ENCODE measurements at regions not wholly inside any gene's neighbourhood (a gene's known extent, or its start where the extent isn't known, plus 50 kb on each side); places are given as distances from the start of the nearest gene placed in this dataset.
A peak's percentile ranks its signal among the peaks of the same experiment; 100 is the strongest.

DNA sequence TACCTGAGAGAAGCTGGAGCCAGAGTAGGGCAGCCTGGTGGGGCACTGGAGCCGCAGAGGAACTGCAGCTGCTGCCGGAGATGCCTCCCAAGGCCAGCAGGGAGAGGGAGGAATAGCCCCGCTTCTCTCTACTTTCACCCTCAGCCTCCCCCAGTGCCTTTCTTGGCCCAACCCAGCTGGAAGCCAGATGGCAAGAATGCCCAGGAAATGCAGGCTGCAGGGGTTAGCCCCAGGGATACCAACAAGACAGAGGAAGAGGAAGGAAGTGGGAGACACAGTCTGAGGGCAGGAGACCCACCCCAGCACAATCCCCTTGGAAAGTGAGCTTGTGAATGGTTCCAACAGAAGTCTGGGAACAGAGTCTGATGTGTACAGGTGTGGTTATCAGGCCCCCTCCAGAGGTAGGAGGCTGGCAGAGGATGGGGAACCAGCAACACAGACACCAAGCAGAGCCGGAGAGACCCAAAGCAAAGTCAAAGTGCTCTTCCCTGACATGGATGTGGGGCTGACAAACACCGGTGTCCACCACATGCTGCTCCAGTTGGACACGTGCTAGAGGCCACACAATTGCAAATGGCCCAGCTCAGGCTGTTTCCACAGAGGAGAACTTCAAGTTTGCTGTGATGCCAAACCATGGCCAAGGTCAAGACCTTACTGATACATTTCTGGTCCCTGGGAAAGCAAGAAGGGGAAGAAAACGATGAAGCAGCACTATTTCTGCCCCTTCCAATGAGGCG, 418.8 kb upstream of the PROK2 start:
- Histone ChIP-seq H3K4me3 (ENCODE audit: insufficient read depth, low read depth, low read length) (no peak overlapping the region), H3K36me3 (replicated peaks; ENCODE audit: control insufficient read depth, insufficient read depth, low read length) (no peaks in the 10 kb centered on the region), H3K27me3 (ENCODE audit: control insufficient read depth, insufficient read depth, low read length) (no peaks in the 10 kb centered on the region)
- no peak for DNase-seq

DNA sequence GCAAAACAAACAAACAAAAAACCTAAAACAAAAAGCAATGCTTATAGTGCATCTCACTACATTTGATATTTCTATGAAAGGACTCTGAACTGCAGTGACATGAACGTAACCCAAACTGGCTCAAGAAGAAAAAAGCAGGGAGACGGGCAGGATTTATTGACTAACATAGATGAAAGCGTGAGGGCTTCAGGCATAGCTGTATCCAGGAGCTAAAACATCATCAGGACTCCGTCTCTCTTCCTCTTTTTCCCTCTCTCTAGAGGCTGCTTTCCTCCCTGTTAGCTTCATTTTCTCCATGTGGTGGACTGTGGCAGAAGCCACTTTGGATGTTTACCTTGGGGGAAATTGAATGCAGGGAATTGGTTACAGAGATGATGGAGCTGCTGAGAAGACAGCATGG, 418.2 kb upstream of the PROK2 start:
- Histone ChIP-seq H3K36me3 (replicated peaks; ENCODE audit: control insufficient read depth, insufficient read depth, low read length) (no peaks in the 10 kb centered on the region), H3K4me3 (ENCODE audit: insufficient read depth, low read depth, low read length) (no peak overlapping the region), H3K27me3 (ENCODE audit: control insufficient read depth, insufficient read depth, low read length) (no peaks in the 10 kb centered on the region)
- DNase-seq = no peak

DNA sequence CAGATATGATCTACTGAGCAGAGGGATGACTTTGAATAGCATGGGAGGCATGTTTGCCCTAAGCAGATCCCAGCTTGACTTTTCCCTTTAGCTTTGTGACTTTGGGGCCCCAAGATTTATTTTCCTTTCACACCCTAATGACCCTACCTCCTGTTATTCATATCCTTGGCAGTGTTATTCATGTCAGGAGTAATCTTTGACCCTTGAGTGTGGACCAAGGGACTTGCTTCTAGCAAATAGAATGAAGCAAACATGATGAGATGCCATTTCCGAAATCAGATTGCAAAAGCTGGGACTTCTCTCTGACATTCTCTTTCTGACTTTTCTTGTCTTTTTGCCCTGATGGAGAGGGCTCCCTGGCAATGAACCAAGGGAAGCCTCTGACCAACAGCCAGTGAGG, 415.4 kb upstream of the PROK2 start:
- no peaks in the 10 kb centered on the region for H3K27me3 ChIP-seq (ENCODE audit: control insufficient read depth, insufficient read depth, low read length)
- H3K4me3 ChIP-seq (ENCODE audit: insufficient read depth, low read depth, low read length) = no peak overlapping the region
- no peaks in the 10 kb centered on the region for H3K36me3 ChIP-seq (replicated peaks; ENCODE audit: control insufficient read depth, insufficient read depth, low read length)
- no peak for DNase-seq

DNA sequence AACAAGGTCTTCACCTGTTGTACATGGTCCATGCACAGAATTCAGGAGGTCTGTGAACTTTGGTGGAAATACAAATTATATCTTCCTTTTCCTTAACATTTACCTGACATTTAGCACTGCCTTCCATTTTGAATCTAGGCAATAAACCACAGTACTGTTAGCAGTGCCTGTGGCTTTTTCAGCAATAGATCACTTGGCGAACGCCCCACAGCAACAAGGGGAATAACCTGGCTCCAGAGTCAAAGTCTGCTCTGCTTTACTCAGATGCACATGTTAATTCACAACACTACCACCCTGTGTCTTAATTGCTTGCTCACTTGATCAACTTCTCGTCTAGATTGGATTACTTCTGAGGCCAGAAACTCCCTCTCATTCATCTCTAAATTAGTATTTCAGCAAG, 414.6 kb upstream of the PROK2 start:
- DNase-seq = no peak
- Histone ChIP-seq H3K4me3 (ENCODE audit: insufficient read depth, low read depth, low read length) (no peak overlapping the region), H3K36me3 (replicated peaks; ENCODE audit: control insufficient read depth, insufficient read depth, low read length) (no peaks in the 10 kb centered on the region), H3K27me3 (ENCODE audit: control insufficient read depth, insufficient read depth, low read length) (no peaks in the 10 kb centered on the region)

DNA sequence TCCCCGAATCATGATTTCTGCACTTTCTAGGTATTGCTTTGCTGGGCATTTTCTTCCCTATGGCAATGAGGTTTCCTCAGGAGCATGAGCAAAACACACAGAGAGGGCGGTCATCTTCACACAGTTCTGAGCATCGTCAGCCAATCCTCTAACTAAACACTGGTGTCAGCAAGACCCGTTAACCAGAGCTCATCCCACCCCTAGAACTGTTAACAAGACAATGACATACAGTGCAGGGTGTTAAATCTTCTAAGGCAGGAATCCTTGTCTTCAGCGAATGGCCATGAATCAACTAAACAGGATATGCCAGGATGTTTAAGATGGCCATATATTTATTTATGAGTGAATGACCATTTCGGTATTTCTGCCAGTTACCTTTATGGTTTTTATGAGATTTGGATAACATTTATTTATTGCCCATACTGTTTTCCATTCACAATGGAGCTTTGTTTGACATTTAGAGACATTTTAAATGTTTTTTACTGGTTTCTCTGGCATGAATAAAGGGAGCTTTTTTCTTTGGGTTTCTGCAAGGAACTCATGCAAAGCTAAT, 411.5 kb upstream of the PROK2 start:
- no peak for DNase-seq
- H3K4me3 ChIP-seq (ENCODE audit: insufficient read depth, low read depth, low read length) = no peak overlapping the region
- H3K27me3 ChIP-seq (ENCODE audit: control insufficient read depth, insufficient read depth, low read length) = no peaks in the 10 kb centered on the region
- no peaks in the 10 kb centered on the region for H3K36me3 ChIP-seq (replicated peaks; ENCODE audit: control insufficient read depth, insufficient read depth, low read length)

DNA sequence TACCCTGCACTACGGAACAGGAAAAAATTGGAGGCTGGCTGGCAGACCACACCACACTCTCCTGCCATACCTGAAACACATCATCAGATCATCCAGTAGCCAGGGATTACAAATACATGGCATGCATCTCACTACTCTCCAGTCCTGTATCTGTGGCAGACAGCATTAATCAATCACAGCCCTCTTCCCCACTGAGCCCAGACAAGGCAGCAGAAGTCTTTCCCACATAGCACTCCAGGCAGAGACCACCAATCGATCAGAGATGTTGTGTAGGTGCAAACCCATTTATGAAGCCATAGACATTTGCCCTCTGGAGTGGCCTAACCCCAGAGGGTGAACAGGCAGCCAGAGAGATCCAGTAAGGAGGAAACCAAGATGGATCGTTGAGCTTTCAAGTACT, 410.9 kb upstream of the PROK2 start:
- H3K4me3 ChIP-seq (ENCODE audit: insufficient read depth, low read depth, low read length) = no peak overlapping the region
- H3K36me3 ChIP-seq (replicated peaks; ENCODE audit: control insufficient read depth, insufficient read depth, low read length) = no peaks in the 10 kb centered on the region
- no peaks in the 10 kb centered on the region for H3K27me3 ChIP-seq (ENCODE audit: control insufficient read depth, insufficient read depth, low read length)
- no peak for DNase-seq

DNA sequence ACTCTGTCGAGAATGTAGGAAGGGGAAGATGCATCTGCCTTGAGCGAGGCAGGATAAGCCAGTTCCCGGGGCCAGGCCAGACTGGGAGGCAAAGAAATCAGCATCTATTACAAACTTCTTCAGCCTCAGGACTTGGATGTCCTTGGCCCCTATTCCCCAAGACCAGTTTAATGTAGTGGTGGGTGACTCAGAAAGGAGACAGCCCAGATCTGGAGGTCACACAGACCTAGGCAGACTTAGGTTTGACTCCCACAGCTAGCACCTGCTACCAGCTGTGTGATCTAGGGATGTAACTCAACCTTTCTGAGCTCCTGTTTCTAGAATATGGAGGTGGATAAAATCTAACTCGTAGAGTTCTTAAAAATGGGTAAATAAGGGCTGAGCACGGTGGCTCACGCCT, 409.5 kb upstream of the PROK2 start:
- H3K36me3 ChIP-seq (replicated peaks; ENCODE audit: control insufficient read depth, insufficient read depth, low read length) = no peaks in the 10 kb centered on the region
- H3K4me3 ChIP-seq (ENCODE audit: insufficient read depth, low read depth, low read length) = no peak overlapping the region
- no peak for DNase-seq
- H3K27me3 ChIP-seq (ENCODE audit: control insufficient read depth, insufficient read depth, low read length) = no peaks in the 10 kb centered on the region

DNA sequence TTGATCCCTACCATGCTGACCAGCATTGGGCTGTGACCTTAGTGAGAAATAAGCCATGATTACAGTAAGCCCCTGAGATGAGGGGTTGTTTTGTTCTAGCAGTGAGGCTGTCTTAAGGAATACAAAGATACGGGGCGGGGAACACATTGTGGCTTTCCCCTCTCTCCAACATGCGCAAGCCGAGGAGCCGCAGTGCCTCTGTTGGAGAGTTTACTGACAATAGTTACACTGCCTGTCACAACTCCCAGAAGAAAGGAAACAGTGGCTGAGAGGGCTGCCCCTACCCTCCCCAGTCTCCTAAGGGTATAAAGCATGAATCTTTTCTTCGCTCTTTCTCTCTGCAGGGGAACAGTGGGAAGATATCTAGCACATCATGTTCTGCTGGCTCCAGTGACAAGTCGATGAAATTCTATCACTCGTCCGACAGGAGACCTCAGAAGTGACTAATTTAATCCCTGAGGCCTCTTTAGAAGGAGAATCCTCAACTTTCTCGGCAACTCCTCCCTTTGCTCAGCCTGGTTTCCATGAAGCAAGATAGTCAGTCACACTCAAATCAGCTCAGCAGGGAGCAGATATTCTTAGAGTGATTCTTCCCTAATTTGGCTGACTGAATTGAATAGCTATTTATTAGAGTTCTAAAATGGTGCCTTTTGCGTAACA, 409.0 kb upstream of the PROK2 start:
- no peak for DNase-seq
- Histone ChIP-seq H3K4me3 (ENCODE audit: insufficient read depth, low read depth, low read length) (no peak overlapping the region), H3K36me3 (replicated peaks; ENCODE audit: control insufficient read depth, insufficient read depth, low read length) (no peaks in the 10 kb centered on the region), H3K27me3 (ENCODE audit: control insufficient read depth, insufficient read depth, low read length) (no peaks in the 10 kb centered on the region)

DNA sequence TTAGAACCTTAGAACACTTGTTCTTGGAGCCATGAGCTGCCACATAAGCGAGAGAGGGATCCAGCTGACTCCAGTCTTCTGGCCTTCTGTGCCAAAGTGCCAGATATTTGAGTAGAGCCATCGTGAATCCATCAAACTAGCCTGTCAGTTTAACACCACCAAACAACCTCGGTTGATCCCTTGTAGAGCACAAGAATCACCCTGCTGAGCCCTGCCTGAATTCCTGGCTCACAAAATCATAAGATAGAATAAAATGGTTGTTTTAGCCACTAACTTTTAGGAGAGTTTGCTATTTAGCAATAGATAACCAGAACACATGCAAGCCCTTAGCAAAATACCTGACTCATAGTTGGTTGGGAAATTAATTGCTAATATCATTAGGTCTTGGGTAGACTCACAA, 407.6 kb upstream of the PROK2 start:
- H3K4me3 ChIP-seq (ENCODE audit: insufficient read depth, low read depth, low read length) = no peak overlapping the region
- H3K27me3 ChIP-seq (ENCODE audit: control insufficient read depth, insufficient read depth, low read length) = no peaks in the 10 kb centered on the region
- H3K36me3 ChIP-seq (replicated peaks; ENCODE audit: control insufficient read depth, insufficient read depth, low read length) = no peaks in the 10 kb centered on the region
- DNase-seq = no peak

DNA sequence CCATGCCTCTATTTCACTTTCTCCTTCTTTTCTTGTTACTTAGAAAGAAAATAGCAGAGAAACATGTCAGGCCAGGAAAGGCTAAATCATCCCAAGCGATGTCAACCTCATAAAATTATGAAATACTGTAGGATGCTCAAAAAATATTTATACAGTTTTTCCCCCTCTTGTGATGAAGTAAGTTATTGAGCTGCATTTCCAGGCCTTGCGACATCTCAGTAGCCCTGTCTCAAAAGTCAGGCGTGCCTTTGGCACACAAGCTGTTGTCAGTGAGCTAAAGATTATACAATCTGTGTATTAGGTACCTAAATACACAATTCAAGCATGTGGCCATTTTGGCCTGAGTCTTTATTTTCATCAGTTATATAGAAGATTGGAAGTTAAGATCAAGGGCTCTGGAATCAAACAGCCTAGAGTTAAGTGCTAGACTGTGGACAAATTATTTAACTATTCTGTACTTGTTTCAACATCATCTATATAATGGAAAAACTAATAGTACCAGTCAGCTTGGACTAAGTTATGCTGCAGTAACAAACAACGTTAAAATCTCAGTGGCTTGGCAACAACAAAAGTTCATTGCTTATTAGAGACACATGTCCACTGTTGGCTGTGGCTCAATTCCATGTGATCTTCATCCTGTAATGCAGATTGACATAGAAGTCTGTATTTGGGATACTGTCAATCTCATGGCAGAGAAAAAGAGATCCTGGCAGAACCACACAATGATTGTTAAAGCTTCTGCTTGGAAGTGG, 406.4 kb upstream of the PROK2 start:
- Histone ChIP-seq H3K4me3 (ENCODE audit: insufficient read depth, low read depth, low read length) (no peak overlapping the region), H3K27me3 (ENCODE audit: control insufficient read depth, insufficient read depth, low read length) (no peaks in the 10 kb centered on the region), H3K36me3 (replicated peaks; ENCODE audit: control insufficient read depth, insufficient read depth, low read length) (no peaks in the 10 kb centered on the region)
- DNase-seq = no peak

DNA sequence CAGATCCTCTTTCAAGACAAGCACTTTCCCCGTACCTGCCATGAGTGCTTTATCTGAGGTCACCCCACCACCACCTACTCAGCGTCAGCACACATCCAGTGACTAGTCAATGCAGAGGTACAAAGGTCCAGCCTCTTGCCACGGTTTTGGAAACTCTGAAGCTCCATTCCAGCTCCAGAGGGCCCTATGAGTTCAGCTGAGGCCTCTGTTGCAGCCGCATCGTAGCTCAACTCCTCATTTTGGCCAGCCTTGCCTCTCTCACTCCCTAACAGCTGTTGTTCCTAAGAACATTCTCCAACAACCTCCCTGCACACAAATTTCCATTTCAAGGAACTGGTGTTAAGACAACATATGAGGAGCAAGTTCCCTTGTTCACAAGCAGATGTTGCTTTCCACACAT, 405.1 kb upstream of the PROK2 start:
- Histone ChIP-seq H3K36me3 (replicated peaks; ENCODE audit: control insufficient read depth, insufficient read depth, low read length) (no peaks in the 10 kb centered on the region), H3K27me3 (ENCODE audit: control insufficient read depth, insufficient read depth, low read length) (no peaks in the 10 kb centered on the region), H3K4me3 (ENCODE audit: insufficient read depth, low read depth, low read length) (no peak overlapping the region)
- DNase-seq = no peak

DNA sequence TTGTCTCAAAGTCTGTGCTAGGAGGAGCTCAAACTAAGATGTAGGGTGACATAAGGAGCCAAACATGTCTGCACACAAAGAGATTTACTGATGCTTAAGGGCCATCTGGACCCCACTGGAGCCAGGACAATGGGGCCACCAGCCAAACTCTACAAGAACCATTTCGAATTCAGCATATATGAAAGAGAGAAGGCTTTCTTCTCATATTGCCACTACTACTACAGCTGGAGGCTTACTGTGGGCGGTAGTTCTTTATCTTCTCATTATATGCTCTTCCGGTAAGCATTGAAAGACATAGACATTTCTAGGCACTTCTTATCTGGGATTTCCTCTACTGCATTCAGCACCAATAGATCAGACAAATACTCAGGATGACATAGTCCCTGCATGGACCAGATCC, 404.4 kb upstream of the PROK2 start:
- H3K4me3 ChIP-seq (ENCODE audit: insufficient read depth, low read depth, low read length) = no peak overlapping the region
- no peak for DNase-seq
- no peaks in the 10 kb centered on the region for H3K27me3 ChIP-seq (ENCODE audit: control insufficient read depth, insufficient read depth, low read length)
- H3K36me3 ChIP-seq (replicated peaks; ENCODE audit: control insufficient read depth, insufficient read depth, low read length) = no peaks in the 10 kb centered on the region

DNA sequence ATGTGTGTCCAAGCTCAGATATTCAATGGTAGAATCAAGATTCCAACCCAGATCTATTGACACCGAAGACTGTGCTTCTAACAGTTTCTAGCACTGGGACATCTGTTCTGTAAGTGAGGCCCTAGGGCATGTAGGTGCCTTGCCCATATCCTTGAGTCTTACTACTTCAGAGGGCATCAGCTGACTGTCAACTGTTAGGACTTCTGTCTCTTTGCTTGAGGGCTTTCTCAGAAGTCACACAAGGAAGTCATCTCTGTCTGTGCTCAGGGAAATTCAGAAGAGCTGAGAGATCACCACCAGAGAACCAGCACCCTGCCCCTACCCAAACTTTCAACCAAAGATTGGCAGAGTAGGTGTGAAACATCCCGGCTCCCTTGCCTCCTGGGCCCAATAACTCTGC, 403.6 kb upstream of the PROK2 start:
- no peak for DNase-seq
- H3K36me3 ChIP-seq (replicated peaks; ENCODE audit: control insufficient read depth, insufficient read depth, low read length) = no peaks in the 10 kb centered on the region
- no peak overlapping the region for H3K4me3 ChIP-seq (ENCODE audit: insufficient read depth, low read depth, low read length)
- H3K27me3 ChIP-seq (ENCODE audit: control insufficient read depth, insufficient read depth, low read length) = no peaks in the 10 kb centered on the region

DNA sequence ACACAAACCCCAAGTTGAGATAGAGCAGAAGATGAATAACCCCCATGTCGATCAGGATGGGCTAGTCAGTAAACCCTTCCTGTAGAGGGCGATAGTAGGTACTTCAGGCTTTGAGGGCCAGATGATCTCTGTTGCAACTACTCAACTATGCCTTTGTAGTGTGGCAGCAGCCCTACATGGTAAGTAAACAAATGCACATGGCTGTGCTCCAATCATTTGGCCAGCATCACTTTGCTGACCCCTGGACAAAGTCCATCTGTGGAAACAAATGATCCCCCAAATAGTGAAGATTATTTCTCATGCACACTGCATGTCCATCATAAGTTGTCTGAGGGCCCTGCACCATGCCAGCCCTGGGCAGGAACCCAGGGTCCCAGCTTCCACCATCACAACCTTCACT, 402.2 kb upstream of the PROK2 start:
- Histone ChIP-seq H3K27me3 (ENCODE audit: control insufficient read depth, insufficient read depth, low read length) (no peaks in the 10 kb centered on the region), H3K4me3 (ENCODE audit: insufficient read depth, low read depth, low read length) (no peak overlapping the region), H3K36me3 (replicated peaks; ENCODE audit: control insufficient read depth, insufficient read depth, low read length) (no peaks in the 10 kb centered on the region)
- DNase-seq = peak; percentile 50

DNA sequence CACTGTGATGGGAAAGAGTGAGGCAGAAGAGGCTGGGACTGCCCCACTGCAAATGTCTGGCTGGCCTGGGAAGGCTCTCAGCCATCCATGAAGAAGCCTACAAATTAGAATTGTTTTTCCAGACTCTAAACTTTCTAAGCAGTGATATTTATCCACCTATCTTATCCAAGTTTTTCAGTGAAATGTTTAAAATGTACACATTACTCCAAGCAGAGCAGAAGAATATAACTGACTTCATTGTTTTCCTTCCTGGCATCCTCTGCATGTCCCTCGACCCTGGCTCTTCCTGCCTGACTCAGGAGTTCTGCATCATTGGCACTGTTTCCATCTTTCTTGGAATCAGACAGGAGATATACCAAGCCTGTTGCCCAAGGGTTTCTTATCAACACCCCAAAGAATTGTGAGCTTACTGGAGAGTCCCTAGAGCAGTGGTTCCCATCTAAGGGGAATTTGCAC, 401.5 kb upstream of the PROK2 start:
- H3K36me3 ChIP-seq (replicated peaks; ENCODE audit: control insufficient read depth, insufficient read depth, low read length) = no peaks in the 10 kb centered on the region
- no peaks in the 10 kb centered on the region for H3K27me3 ChIP-seq (ENCODE audit: control insufficient read depth, insufficient read depth, low read length)
- no peak for DNase-seq
- no peak overlapping the region for H3K4me3 ChIP-seq (ENCODE audit: insufficient read depth, low read depth, low read length)

Data from H7 (cell line).